EL (cell line): ENCODE measurements at regions not wholly inside any gene's neighbourhood (a gene's known extent, or its start where the extent isn't known, plus 50 kb on each side); places are given as distances from the start of the nearest gene placed in this dataset.
"Not testable (repeated sequence)": the region's sequence is repeated elsewhere in the genome, so short reads cannot be mapped to it uniquely, and the experiment has no call there.

ENCODE experiments used
- DNase-seq: peaks from one replicate; pipeline ENCODE4 v3.0.0-alpha.2; 2016

DNA sequence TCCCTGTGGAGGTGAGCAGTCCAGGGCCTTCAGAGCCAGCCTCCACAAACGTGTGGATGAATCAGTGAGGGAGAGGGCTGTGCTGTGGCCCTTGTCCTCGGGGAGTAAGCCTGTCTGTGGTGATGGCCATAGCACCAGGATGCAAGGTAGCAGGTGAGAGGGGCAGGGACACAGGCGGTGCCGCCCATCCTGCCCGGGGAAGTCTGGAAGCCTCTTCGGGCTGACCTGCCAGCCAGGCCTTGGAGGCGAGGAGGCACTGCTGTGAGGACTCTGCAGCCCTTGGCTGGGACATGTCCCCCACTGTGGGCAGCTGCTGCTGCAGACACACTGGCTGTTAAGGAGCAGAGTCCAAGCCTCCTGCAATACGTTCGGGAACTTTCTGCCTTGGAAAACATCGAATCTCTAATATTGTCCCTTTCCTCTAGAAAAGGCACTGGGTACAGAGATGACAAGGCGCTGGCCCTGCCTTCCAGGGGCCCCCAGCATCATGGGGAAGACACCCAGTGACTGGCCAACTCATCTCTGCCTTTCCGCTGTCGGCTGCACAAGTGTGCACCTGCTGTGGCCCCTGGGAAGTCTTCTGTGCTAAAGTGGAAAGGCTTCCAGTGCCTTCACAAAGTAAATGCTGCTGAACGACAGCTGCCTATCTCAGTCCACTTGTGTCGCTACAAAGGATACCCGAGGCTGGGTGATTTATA is 101.4 kb downstream of the ADRA2C start:
- DNase-seq, result no peak

DNA sequence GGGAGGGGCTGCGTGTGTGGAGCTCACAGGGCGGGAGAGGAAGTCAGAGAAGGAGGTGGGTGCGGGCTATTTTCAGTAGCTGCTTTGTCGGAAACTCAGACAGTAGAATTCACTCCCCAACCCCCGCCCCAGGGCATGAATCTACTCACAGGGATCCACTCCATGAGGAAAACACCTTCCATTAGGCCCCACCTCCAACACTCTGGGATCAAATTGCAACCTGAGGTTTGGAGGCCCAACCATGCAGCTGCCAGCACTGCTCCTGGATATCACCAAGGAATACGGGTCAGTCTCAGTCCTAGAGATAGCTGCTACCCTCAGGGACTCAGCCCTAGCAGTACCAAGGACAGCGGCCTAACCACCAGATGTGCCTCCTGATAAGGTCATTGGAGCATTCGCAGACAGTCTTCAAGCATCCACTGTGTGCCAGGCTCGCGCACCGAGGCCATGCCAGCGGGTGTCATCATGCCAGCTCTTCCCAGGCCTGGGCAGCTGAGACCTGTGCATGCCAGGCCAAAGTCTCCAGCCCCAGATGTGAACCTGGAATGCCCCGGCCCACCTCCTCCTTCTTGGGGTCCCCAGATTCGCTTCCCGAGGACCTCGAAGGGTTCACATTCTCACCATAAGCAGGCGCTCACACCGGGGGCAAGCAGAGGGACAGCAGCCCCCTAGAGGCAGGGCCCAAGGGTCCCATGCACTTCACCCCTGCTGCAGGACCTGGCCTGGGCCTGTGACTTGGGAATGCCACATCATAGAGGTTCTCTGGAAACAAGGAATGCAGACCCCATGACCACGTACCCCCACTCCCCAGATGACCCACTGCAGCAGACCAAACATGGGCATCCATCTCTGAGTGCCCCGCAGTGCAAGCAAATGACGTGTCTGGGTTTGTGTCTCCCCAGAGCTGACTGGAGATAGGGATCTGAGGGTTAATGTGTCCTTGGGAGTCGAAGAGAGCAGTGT is 102.3 kb downstream of the ADRA2C start:
- DNase-seq, result peak; percentile 18

DNA sequence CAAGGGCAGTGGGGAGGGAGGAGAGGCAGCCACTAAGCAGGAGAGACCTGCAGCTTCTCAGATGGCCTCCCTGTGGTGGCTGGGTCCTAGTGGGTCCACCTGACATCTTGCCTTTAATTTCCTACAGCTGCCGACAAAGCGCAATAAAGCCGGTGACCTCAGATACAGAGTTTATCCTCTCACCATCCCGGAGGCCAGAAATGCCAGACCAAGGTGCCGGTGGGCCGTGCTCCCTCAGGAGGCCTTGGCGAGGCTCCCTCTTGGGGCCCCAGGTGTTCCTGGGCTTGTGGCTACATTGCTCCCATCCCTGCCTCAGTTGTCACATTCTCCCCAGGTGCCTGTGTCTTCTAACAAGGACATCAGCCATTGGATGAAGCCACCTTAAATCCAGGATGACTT is 103.0 kb downstream of the ADRA2C start:
- DNase-seq, result no peak

DNA sequence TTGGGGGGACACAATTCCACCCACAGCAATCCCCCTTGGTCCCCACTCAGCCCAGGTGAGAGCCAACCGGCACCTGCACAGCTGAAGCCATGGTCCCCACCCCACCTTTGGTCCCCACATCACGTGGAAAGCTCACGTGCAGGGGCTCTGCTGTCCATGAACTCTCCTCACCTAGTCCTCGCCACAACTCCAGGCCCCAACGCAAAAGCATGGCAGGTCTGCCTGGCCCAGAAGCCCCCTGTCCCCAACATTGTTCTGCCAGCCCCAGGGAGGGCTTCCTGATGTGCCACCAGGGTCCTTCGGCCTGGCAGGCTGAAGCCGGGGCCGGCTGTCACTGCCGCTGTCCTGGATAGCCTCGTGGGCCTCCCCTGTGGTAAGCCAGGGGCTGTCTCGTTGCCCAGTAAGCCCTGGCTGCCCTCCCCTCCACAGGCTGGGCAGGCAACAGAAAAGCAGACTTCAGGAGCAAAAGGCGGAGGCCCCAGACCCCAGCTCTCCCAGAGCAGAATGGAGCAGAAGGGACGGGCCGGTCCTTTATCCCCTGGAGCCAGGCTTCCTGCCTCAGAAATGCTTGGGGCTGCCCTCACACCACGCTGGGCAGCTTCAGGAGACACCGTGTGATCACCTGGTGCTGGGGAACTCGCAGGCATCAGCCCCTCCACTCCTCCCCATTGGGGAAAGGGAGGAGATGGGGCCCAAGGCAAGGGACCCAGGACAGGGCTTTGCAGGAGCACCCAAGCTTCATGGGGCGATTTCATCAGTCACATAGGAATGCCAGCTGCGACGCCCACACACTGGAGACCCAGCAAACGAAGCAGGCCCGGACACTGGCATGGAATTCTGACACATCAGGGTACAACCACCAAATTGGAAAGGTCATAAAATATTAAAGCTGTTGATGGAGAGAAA is 103.7 kb downstream of the ADRA2C start:
- DNase-seq, result peak; percentile 18

DNA sequence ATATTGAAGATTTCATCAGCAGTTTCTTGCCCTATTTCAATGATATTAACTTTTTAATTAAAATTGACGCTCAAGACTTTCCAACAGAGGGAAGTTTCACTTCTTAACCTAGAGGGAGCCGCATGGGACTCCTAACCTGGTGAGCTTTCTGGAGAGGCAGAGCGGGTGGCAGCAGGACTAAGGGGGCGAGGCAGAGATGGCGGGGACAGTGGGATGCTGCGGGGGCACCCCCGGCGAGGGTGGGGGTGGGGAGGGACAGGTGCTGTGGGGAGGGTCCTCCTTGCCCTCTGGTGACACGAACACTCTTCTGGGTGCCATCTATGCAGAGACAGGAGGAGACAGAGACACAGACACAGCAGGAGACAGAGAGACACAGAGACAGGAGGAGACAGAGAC is 104.4 kb downstream of the ADRA2C start:
- DNase-seq, result no peak

DNA sequence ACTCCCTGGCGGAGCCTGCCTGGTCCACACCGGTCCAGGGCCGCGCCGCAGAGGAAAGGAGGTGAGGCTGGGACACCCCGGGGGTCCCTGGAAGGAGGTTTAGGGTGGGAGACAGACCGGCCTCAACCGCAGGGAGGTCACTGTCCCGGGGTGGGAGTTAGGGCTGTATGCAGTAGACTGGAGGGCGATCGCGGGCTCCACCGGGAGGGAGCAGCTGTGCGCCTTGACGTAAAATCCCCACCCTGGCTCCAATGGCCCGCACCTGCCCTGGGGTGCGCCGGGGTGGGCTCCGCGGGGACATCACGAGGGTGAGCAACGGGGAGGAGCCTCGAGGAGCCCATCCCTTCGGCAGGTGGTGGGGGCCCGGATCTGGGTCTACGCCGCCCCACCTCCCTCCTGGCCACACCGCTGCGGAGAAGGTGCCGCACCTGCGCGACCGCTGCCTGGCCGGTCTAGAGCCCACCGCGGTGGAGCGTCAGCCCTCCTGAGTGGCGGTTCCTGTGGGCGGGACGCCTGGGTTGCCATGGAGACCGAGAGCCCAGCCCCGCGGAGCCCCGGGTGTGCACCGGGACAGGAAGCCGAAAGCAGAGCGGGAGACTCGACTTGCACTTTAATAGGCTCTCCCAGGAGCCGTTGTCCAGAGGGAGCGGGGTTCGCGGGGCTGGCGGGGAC is 105.1 kb downstream of the ADRA2C start:
- peak; percentile 18 for DNase-seq

DNA sequence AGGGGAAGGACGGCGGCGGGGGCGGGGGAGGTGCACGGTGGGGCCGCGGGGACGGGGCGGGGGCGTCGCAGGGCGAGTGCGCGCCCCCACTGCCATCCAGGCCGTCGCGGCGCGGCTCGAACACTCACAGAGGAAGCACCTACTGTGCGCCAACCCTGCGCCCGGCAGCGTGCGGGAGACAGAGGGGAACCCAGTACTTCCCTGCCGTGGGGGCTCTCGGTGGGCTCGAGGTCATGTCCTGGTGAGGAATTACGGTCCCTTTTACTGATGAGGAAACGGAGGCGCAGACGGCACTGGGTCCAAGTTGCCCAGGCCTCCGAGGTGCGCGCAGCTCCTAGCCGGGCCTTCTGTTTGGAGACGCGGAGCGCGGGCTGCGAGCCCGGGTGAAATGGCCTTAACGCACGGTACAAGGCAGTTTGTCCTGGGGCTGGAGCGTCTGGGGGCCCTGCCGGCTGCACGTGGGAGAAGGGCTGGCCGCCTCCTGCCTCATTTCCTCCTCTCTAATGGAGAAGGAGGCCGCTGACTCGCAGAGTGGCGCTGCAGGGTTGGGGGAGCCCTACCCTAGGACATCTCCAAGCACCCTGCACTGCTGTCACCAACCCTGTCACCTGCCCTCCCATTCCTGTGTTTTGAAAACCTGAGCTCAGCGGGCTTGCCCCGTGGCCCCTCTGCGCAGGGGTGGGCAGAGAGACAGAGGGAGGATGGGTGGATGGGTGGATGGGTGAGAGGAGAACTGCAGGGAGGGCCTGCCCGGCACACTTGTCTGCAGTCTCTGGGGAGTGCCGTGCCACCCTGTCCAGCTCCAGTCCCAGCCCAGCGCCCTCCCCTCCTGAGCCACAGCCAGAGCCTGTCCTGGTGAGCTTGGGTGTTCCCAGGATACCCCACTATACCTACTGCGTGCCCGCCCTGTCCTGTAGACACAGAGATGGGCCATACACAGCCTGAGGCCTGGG is 106.0 kb downstream of the ADRA2C start:
- no peak for DNase-seq

DNA sequence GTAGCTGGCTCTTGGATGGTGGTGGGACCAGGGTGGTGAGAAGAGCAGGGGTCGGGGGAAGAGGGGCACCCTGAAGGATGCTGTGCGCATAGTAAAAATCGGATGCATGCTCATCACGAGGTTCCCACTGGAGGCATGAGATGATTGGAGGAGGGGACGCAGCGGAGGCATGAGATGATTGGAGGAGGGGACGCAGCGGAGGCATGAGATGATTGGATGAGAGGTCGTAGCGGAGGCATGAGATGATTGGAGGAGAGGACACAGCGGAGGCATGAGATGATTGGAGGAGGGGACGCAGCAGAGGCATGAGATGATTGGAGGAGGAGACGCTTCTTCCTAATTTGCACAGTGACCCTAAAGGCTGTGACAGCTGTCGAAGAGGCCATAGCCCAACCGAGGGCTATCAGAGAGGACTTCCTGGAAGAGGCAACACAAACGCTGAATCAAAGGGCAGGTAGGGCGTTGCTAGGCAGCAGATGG is 106.7 kb downstream of the ADRA2C start:
- no peak for DNase-seq

DNA sequence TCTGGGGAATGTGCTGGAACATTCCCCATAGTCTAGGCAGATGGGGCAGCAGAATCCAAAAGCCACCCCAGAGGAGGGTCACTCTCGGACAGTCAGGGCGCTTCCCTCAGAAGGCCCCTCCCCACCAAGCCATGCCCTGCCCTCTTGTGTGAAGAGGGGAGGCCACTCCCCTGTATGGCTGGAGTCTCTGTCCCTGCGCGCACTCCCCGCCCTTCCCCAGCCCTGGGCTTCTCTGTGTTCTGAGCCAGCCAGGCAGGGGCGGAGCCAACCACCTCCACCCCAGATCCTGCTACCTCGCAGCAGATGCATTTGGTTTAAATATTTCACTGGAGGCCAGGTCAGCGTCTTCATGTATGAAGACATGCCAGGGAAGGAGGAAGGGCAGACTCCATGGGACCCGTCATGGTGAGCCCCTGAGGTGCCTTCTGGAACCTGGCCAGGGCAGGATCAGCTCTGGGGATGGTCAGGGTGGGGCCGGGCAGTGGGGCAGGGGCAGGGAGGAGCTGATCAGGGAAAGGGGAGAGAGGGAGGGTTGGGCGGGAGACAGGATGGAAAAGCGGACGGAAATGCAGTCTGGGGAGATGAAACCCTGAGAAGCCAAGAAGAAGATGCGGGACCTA is 107.3 kb downstream of the ADRA2C start:
- no peak for DNase-seq

DNA sequence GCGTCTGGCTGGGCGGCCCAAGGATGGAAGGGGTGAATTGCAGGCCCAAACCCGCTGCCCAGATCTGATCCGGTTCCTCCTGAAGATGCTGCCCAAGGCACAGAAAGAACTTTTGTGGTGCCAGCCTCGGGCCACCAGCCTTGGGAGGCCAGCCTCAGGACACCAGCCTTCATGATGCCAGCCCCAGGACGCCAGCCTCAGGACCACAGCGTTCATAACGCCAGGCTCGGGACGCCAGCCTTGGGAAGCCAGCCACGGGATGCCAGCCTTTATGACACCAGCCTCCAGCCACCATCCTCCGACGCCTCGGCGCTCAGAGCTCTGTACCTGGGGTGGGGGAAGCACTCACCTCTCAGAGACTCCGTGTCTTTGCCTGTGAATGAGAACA is 107.8 kb downstream of the ADRA2C start:
- DNase-seq, result no peak

DNA sequence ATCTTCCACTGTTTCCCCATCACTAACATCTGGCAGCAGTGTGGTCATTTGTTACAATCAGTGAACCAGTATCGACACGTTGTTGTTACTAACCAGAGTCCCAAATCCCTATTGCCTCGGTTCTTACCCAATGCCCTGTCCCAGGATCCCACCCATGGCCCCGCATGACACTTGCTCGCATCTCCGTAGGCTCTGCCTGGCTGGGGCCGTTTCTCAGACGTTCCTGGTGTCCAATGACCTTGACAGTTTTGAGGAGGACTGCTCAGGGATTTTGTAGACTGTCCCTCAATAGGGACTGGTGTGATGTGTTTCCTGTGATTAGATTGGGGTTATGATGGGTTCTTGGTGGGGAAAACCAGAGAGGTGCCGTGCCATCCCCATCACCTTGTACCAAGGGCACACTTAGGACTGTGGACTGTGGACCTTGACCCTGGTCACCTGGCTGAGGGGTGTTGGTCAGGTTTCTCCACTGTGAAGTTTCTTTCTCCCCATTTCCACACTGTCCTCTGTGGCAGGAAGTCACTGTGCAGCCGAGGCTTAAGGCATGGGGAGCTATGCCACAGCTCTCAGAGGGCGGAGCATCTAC is 108.4 kb downstream of the ADRA2C start:
- no peak for DNase-seq

DNA sequence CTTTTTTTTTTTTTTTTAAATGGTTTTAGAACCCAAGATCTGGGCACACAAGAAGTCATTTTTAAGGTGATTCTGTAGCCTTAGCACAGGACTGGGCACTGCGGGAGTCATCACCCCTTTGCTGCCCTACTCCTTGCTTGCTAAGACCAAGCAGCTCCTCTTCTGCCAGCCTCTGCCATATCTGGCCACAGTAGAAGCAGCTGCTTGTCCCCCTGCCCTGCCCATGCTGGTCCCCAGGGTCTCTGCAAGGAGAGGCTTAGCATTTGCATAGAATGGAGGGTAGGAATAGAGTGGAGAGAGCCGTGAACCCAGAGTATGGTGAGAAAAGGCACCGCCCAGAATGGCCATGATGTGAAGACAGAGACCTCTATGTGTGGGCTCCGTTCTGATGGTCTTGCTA is 109.3 kb downstream of the ADRA2C start:
- no peak for DNase-seq

DNA sequence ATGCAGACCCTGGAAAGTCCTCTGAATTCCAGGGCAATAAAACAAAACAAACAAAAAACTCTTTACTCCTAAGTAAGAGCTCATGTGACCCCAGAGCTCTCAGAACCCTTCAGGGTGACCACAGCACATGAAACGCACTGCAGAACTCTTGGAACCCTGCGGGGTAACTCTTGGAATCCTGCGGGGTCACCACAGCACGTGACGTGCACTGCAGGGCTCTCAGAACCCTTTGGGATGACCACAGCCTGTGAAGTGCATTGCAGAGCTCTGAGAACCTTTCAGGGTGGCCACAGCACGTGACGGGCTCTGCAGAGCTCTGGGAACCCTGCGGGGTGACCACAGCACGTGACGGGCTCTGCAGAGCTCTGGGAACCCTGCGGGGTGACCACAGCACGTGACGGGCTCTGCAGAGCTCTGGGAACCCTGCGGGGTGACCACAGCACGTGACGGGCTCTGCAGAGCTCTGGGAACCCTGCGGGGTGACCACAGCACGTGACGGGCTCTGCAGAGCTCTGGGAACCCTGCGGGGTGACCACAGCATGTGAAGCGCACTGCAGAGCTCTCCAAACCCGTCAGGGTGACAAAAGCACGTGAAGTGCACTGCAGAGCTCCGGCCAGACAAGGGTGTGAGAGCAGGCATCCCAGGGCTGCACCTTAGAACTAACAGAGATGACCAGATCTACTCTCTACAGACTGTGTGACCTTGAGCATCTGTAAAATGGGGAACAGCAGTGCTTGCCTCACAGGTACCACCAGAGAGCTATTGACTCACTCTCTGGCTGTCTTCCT is 110.1 kb downstream of the ADRA2C start:
- not testable (repeated sequence) for DNase-seq

DNA sequence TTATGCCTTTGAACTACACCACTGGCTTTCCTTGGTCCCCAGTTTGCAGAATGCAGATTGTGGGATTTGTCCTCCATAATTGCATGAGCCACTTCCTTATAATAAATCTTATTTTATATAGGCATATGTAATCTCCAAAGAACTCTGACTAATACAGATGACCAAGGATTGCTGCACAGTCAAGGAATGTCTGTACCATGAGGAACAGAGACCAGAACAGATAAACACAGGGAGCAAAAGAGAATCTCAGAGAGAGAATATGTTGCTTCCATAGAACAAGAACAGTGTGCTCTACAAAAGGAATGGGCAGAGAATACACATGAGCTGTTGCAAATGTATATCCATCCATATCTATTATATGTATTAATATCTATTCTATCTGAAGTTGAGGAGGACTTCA is 111.1 kb downstream of the ADRA2C start:
- DNase-seq, result no peak

DNA sequence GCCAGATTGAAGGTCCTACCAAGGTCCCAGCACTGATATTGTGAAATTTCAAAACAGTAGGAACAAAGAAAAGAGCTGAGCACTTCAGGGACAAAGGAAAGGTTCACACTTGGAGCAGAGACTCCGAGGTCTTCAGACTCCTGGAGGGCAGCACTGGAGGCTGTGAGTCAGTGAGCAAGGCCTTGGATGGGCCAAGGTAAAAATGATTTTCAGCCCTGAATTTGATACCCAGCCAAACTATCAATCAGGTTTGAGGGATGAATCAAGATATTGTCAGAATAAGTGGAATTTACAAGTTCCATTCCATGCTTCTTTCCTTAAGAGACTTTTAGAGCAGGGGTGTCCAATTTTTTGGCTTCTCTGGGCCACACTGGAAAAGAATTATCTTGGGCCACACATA is 111.7 kb downstream of the ADRA2C start:
- no peak for DNase-seq

DNA sequence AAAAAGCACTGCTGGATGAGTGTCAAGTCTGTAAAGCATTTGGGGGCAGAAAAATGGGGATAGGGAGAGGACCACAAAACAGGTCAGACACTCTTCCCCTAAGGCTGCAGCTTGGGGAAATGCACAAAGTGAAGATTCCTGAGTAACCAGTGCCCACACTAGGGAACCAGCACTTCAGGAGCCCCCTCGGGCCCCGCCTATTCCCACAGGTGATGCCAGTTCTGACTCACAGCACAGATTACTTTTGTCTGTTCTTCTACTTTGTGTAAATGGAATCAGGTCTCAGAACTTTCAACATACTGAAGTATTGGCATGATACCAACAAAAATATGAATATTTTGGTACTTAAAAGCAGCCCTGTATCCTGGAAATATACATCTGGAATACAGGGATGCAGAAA is 112.5 kb downstream of the ADRA2C start:
- no peak for DNase-seq

DNA sequence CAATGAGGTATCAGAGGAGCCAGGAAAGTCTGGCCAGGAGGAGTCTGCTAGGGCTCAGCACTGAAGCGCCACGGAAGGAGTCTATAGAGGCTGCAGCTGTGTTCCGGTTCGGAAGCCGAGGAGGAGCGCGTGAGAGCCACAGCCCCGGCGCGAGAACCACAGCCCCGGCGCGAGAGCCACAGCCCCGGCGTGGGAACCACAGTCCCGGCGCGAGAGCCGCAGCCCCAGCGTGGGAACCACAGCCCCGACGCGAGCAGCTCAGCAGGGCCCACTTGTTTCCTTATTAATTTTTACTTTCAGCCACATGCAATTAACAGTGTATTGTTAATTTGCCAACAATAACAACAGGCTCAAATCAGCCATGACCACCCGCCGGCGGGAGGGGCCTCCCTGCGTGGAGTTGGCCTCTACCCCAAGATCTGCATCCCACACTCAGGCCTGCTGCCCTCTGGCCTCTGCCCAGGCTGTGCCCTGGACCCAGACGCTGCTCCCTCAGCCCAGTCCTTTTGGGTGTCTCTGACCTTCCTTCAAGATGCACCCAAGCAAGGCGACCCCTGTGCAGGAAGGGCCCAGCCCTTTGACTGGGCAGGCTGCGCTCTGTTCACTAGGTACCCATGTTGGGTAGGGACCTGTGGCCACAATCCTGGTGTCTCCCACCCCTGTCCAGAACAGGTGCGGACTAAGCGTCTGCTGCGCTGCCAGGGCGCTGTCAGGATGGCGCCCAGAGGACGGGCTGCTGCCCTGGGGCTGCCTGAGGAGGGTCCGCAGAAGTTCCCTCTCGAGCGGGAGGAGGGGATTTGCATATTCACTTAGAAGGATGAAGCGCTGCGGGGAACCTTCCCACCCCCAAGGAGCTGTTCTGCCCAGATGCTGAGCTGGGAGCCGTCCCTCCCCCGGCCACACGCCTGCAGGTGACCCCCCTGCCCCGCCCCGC is 113.8 kb downstream of the ADRA2C start:
- no peak for DNase-seq

DNA sequence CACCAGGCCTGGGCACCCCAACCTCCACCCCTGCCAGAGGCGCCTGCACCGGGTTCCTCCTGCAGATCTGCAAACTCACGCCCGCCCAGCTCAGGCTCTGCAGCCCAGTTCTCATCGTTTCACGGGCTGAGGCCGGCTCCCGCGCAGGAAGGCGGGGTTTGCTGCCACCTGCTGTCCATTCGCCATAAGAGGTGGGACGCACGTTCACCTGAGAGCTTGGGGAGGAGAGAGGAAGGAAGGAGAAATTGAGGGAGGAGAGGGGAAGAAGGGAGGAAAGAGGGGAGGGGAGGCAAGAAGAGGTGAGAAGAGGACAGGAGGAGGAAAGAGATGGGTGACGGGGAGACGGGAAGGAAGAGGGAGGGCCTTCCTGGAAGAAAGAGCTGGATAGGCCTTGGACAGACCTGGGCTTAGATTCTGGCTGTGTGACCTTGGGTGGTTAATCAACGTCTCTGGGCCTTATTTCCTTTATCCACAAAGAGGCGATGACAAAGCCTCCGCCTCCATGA is 114.5 kb downstream of the ADRA2C start:
- peak; percentile 53 for DNase-seq
